H9 (cell line): ENCODE measurements at regions not wholly inside any gene's neighbourhood (a gene's known extent, or its start where the extent isn't known, plus 50 kb on each side); places are given as distances from the start of the nearest gene placed in this dataset.

Source experiments
- DNase-seq: peaks from one replicate; pipeline ENCODE4 v3.0.0-alpha.2; 2017
- H2AFZ ChIP-seq: one replicate; pipeline ENCODE4 v1.6.1; 2013; ENCODE audit warnings: mild to moderate bottlenecking, low read length, control low read depth, moderate library complexity
- H2AK5ac ChIP-seq: 2 replicates; pipeline ENCODE4 v1.6.1; 2013; ENCODE audit warnings: low read length, control low read depth, mixed read lengths; ENCODE audit not compliant: insufficient read length
- H2BK120ac ChIP-seq: one replicate; pipeline ENCODE4 v1.6.1; 2013; ENCODE audit warnings: low read depth, mild to moderate bottlenecking, low read length, control low read depth, inconsistent platforms; ENCODE audit not compliant: poor library complexity, severe bottlenecking
- H2BK12ac ChIP-seq: 2 replicates; pipeline ENCODE4 v1.6.1; 2013; ENCODE audit warnings: low read length, control low read depth, mixed read lengths, low read depth; ENCODE audit not compliant: insufficient read length
- H2BK15ac ChIP-seq: 2 replicates; pipeline ENCODE4 v1.6.1; 2013; ENCODE audit warnings: low read depth, low read length, control low read depth
- H2BK20ac ChIP-seq: one replicate; pipeline ENCODE4 v1.6.1; 2013; ENCODE audit warnings: low read depth, mild to moderate bottlenecking, low read length, control low read depth, inconsistent platforms; ENCODE audit not compliant: poor library complexity, severe bottlenecking
- H2BK5ac ChIP-seq: 2 replicates; pipeline ENCODE4 v1.6.1; 2013; ENCODE audit warnings: low read length, control low read depth, mixed read lengths; ENCODE audit not compliant: insufficient read length
- H3K14ac ChIP-seq: 2 replicates; pipeline ENCODE4 v1.6.1; 2013; ENCODE audit warnings: low read length, control low read depth; ENCODE audit not compliant: insufficient read depth
- H3K18ac ChIP-seq: 2 replicates; pipeline ENCODE4 v1.6.1; 2013; ENCODE audit warnings: low read depth, mild to moderate bottlenecking, mixed read lengths, low read length, control low read depth; ENCODE audit not compliant: insufficient read length
- H3K23ac ChIP-seq: 2 replicates; pipeline ENCODE4 v1.6.1; 2013; ENCODE audit warnings: low read length, control low read depth, mixed read lengths, low read depth; ENCODE audit not compliant: insufficient read length
- H3K23me2 ChIP-seq: 2 replicates; pipeline ENCODE4 v1.6.1; 2013; ENCODE audit warnings: low read depth, mild to moderate bottlenecking, mixed read lengths, low read length, control low read depth; ENCODE audit not compliant: insufficient read length, poor library complexity, severe bottlenecking
- H3K27ac ChIP-seq: 2 replicates; pipeline ENCODE4 v1.5.1; 2013; ENCODE audit warnings: low read length, control low read depth, mixed read lengths, low read depth; ENCODE audit not compliant: insufficient read length
- H3K27me3 ChIP-seq: 2 replicates; pipeline ENCODE4 v1.6.1; 2013; ENCODE audit warnings: low read length, control low read depth, inconsistent platforms; ENCODE audit not compliant: insufficient read depth
- H3K4ac ChIP-seq: 2 replicates; pipeline ENCODE4 v1.6.1; 2013; ENCODE audit warnings: low read depth, mild to moderate bottlenecking, control low read depth, inconsistent platforms, low read length, moderate library complexity
- H3K4me1 ChIP-seq: 2 replicates; pipeline ENCODE4 v1.6.1; 2013; ENCODE audit warnings: low read length, control low read depth, inconsistent platforms; ENCODE audit not compliant: insufficient read depth
- H3K4me2 ChIP-seq: 2 replicates; pipeline ENCODE4 v1.6.1; 2013; ENCODE audit warnings: low read length, control low read depth, mixed read lengths; ENCODE audit not compliant: insufficient read length, insufficient read depth
- H3K56ac ChIP-seq: 2 replicates; pipeline ENCODE4 v1.6.1; 2013; ENCODE audit warnings: low read depth, mild to moderate bottlenecking, mixed read lengths, low read length, control low read depth; ENCODE audit not compliant: insufficient read length
- H3K79me1 ChIP-seq: 2 replicates; pipeline ENCODE4 v1.6.1; 2013; ENCODE audit warnings: low read depth, mild to moderate bottlenecking, moderate library complexity, low read length, control low read depth, inconsistent platforms; ENCODE audit not compliant: insufficient read depth, poor library complexity, severe bottlenecking
- H3K79me2 ChIP-seq: 2 replicates; pipeline ENCODE4 v1.6.1; 2013; ENCODE audit warnings: low read length, control low read depth, inconsistent platforms; ENCODE audit not compliant: insufficient read depth
- H3K9ac ChIP-seq: 2 replicates; pipeline ENCODE4 v1.6.1; 2013; ENCODE audit warnings: low read length, control low read depth, mixed read lengths; ENCODE audit not compliant: insufficient read length; ENCODE audit errors: extremely low read depth
- H3K9me3 ChIP-seq: one replicate; pipeline ENCODE4 v1.6.1; 2013; ENCODE audit warnings: low read depth, low read length, inconsistent platforms; ENCODE audit not compliant: control insufficient read depth
- H3T11ph ChIP-seq: one replicate; pipeline ENCODE4 v1.6.1; 2013; ENCODE audit warnings: mild to moderate bottlenecking, low read length, control low read depth, inconsistent platforms
- H4K20me1 ChIP-seq: one replicate; pipeline ENCODE4 v1.6.1; 2013; ENCODE audit not compliant: control insufficient read depth, insufficient read length, insufficient read depth
- H4K5ac ChIP-seq: 2 replicates; pipeline ENCODE4 v1.6.1; 2013; ENCODE audit warnings: low read depth, mild to moderate bottlenecking, mixed read lengths, low read length, control low read depth; ENCODE audit not compliant: insufficient read length
- H4K8ac ChIP-seq: replicated peaks from 2 replicates; pipeline ENCODE4 v1.6.1; 2013; ENCODE audit warnings: low read length, control low read depth, mixed read lengths, low read depth; ENCODE audit not compliant: insufficient read length
- H4K91ac ChIP-seq: 2 replicates; pipeline ENCODE4 v1.6.1; 2013; ENCODE audit warnings: low read depth, mild to moderate bottlenecking, moderate library complexity, mixed read lengths, low read length, control low read depth; ENCODE audit not compliant: insufficient read length
- H3K27ac Mint-ChIP-seq, 3 experiments: 2 replicates in 2 of 3; 3 replicates in 1 of 3; pipeline ENCODE4 v1.8.0; 2020 to 2021; ENCODE audit warnings: mixed read lengths in 3 of 3, mild to moderate bottlenecking in 1 of 3, moderate library complexity in 1 of 3
- H3K27me3 Mint-ChIP-seq: 2 replicates; pipeline ENCODE4 v1.8.0; 2021; ENCODE audit warnings: low read depth, mild to moderate bottlenecking, moderate library complexity, mixed read lengths
- H3K36me3 Mint-ChIP-seq, 3 experiments: 2 replicates in 2 of 3; 3 replicates in 1 of 3; pipeline ENCODE4 v1.8.0; 2020 to 2021; ENCODE audit warnings: low read depth in 3 of 3, mixed read lengths in 3 of 3; ENCODE audit not compliant: insufficient read depth in 1 of 3
- H3K4me1 Mint-ChIP-seq, 2 experiments: 2 replicates each; pipeline ENCODE4 v1.8.0; 2020; ENCODE audit warnings: mixed read lengths in 2 of 2
- H3K4me3 Mint-ChIP-seq, 2 experiments: 2 replicates in 1 of 2; 3 replicates in 1 of 2; pipeline ENCODE4 v1.8.0; 2020 to 2021; ENCODE audit warnings: mild to moderate bottlenecking in 2 of 2, mixed read lengths in 2 of 2, moderate library complexity in 1 of 2
- H3K9me3 Mint-ChIP-seq, 2 experiments: 2 replicates in 1 of 2; 3 replicates in 1 of 2; pipeline ENCODE4 v1.8.0; 2020; ENCODE audit warnings: mild to moderate bottlenecking in 2 of 2, mixed read lengths in 2 of 2, moderate library complexity in 1 of 2
- WGBS: extraction: QIAGEN DNeasy Blood & Tissue Kit; methylation state at CpG from one replicate; pipeline ENCODE4 v1.1.7; 2013; ENCODE audit warnings: missing lambda C conversion rate, low lambda C conversion rate, mixed read lengths; ENCODE audit not compliant: insufficient read length; ENCODE audit errors: extremely low coverage; 5-methylcytosine and 5-hydroxymethylcytosine counted together
- TF ChIP-seq, protein P1 (sequence below): fragments of 200-600 bp; sonication (generic); conservative IDR thresholded peaks from 3 replicates; pipeline ENCODE4 v1.8.0; 2021; ENCODE audit warnings: antibody characterized with exemption, mild to moderate bottlenecking

DNA sequence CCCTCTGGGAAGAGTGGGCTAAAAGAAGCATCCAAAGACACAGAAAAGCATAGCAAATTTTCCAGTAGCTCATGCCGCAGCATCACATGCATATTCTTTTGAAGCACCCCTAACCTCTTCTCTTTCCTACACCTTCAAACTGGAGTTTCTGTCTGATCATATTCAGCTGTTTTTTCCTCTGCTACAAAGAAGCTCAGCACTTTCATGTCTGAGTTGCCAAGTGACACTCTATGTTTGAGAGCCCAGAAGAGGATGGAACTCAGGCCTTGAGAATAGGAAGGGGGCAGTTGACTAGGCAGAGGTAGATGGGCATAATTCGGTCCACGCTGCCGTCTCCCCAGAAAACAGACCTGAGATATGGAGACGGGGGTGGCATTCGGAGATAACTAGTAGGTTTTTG is 489.6 kb upstream of the NR2F2 start:
- Mint-ChIP-seq H3K36me3 (no peaks in the 10 kb centered on the region), H3K4me1 (peaks cover under 1 to 4% of the 10 kb centered on the region in 2 experiments; a peak in 3 of 4 replicates), H3K4me3 (no peak overlapping the region), H3K27ac (no peak overlapping the region), H3K27me3 (peaks cover 2% of the 10 kb centered on the region; the same call in 1 of the 2 replicates), H3K9me3 (no peaks in the 10 kb centered on the region)
- Histone ChIP-seq H2BK120ac (no peak overlapping the region), H3K23ac (no peak overlapping the region), H4K20me1 (no peaks in the 10 kb centered on the region), H3K56ac (no peak overlapping the region), H3K4me2 (no peak overlapping the region), H2BK12ac (no peak overlapping the region), H3K9me3 (no peaks in the 10 kb centered on the region), H4K5ac (no peak overlapping the region), H2AFZ (no peak overlapping the region), H3K14ac (no peak overlapping the region), H2BK20ac (no peak overlapping the region), H3K79me1 (no peaks in the 10 kb centered on the region), H2AK5ac (no peak overlapping the region), H3K4ac (no peak overlapping the region), H2BK5ac (no peak overlapping the region), H2BK15ac (no peak overlapping the region), H3K27ac (no peak overlapping the region), H4K8ac (no peak overlapping the region), H3K23me2 (no peaks in the 10 kb centered on the region), H3K18ac (no peak overlapping the region), H4K91ac (no peak overlapping the region), H3K27me3 (no peaks in the 10 kb centered on the region), H3K9ac (no peak overlapping the region), H3K4me1 (no peaks in the 10 kb centered on the region), H3T11ph (no peak overlapping the region), H3K79me2 (no peaks in the 10 kb centered on the region)
- TF ChIP-seq, protein P1, sequence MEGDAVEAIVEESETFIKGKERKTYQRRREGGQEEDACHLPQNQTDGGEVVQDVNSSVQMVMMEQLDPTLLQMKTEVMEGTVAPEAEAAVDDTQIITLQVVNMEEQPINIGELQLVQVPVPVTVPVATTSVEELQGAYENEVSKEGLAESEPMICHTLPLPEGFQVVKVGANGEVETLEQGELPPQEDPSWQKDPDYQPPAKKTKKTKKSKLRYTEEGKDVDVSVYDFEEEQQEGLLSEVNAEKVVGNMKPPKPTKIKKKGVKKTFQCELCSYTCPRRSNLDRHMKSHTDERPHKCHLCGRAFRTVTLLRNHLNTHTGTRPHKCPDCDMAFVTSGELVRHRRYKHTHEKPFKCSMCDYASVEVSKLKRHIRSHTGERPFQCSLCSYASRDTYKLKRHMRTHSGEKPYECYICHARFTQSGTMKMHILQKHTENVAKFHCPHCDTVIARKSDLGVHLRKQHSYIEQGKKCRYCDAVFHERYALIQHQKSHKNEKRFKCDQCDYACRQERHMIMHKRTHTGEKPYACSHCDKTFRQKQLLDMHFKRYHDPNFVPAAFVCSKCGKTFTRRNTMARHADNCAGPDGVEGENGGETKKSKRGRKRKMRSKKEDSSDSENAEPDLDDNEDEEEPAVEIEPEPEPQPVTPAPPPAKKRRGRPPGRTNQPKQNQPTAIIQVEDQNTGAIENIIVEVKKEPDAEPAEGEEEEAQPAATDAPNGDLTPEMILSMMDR: no peak
- no CpG with 5 or more reads among the region's 6 CpGs for WGBS
- DNase-seq: no peak
